ENCODE measurements at regions not wholly inside any gene's neighbourhood (a gene's known extent, or its start where the extent isn't known, plus 50 kb on each side); places are given as distances from the start of the nearest gene placed in this dataset.

GRCh38 chr6:33888183-33888582 is 84.4 kb upstream of the MLN start:
- TF ChIP-seq CTCF (IDR thresholded peaks at IDR 0.05), result no peak
- no peak for TF ChIP-seq POLR2A (IDR thresholded peaks at IDR 0.05)
